ENCODE measurements at regions not wholly inside any gene's neighbourhood (a gene's known extent, or its start where the extent isn't known, plus 50 kb on each side); places are given as distances from the start of the nearest gene placed in this dataset.
"Not testable (repeated sequence)": the region's sequence is repeated elsewhere in the genome, so short reads cannot be mapped to it uniquely, and the experiment has no call there.

GRCh38 chr3:102036472-102036871, 187.2 kb downstream of the NFKBIZ start:
- no peak for DNase-seq (ENCODE audit: low read depth)

GRCh38 chr3:102037209-102037608, 187.9 kb downstream of the NFKBIZ start:
- DNase-seq (ENCODE audit: low read depth), result no peak

DNA sequence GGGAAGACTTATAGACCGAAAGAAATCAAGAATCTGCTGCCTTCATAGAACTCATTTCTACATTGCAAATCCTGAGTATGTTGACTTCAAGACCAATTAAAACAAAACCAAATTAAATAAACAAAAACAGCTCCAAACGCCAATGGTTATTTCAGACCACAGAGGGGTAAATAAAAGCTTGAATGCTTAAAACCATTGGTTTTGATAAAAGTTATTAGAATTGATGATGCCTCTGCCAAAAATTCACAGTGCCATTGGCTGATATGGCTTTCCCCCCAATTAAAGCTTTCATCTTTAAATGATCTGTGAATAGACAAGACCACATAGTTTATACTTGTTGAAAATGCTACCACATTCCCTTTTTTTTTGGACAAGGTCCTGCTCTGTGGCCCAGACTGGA, 188.5 kb downstream of the NFKBIZ start:
- peak; percentile 74 for DNase-seq (ENCODE audit: low read depth)

GRCh38 chr3:102038477-102039142, 189.3 kb downstream of the NFKBIZ start:
- DNase-seq (ENCODE audit: low read depth), result no peak

DNA sequence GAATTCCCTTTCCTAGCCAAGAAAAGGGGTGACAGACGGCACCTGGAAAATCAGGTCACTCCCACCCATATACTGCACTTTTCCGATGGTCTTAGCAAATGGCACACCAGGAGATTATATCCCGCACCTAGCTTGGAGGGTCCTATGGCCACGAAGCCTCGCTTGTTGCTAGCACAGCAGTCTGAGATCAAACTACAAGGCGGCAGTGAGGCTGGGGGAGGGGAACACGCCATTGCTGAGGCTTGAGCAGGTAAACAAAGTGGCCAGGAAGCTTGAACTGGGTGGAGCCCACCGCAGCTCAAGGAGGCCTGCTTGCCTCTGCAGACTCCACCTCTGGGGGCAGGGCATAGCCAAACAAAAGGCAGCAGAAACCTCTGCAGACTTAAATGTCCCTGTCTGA, 190.8 kb downstream of the NFKBIZ start:
- not testable (repeated sequence) for DNase-seq (ENCODE audit: low read depth)

- DNase-seq (ENCODE audit: low read depth), result peak; percentile 85
Observed at GRCh38 chr3:102053375-102053989, 204.2 kb downstream of the NFKBIZ start.

GRCh38 chr3:102054543-102055080, 205.3 kb downstream of the NFKBIZ start:
- DNase-seq (ENCODE audit: low read depth), result no peak

DNA sequence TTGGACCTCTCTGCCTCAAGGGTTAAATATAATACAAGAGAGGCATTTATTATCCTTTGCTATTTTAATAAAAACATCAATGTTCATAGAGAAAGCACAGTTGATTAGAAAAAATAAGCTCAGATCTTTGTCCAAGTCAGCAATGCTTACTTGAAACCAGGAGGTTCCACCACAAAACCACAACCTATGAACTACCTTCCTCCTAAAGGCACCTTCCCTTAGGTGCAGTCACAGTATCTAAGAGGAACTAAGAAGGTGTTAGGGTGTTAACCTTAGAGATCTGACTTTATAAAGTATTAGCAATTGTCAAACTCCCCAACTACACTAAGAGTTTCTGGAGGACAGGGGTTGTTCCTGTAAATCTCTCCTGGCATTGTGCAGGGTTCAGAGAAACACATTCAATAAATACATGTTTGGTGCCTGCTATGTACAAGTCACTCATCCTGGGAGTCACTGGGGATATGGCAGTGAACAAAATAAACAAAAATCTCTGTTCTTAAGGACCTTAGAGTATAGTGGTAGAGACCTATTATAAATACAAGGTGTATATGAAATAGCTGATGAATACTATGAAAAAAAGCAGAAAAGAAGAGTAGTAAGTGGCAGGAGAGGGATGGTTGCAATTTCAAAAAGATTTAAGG, 208.6 kb downstream of the NFKBIZ start:
- DNase-seq (ENCODE audit: low read depth), result no peak

- no peak for DNase-seq (ENCODE audit: low read depth)
Observed at GRCh38 chr3:102059145-102059943, 210.0 kb downstream of the NFKBIZ start.

GRCh38 chr3:102060814-102061213, 211.5 kb downstream of the NFKBIZ start:
- peak; percentile 49 for DNase-seq (ENCODE audit: low read depth)

GRCh38 chr3:102063572-102063971, 214.3 kb downstream of the NFKBIZ start:
- no peak for DNase-seq (ENCODE audit: low read depth)

GRCh38 chr3:102066470-102066869, 217.2 kb downstream of the NFKBIZ start:
- DNase-seq (ENCODE audit: low read depth), result no peak

- DNase-seq (ENCODE audit: low read depth), result peak; percentile 68
Observed at GRCh38 chr3:102068327-102068726, 219.0 kb downstream of the NFKBIZ start.

GRCh38 chr3:102068736-102069135, 219.4 kb downstream of the NFKBIZ start:
- DNase-seq (ENCODE audit: low read depth), result no peak

- DNase-seq (ENCODE audit: low read depth), result peak; percentile 77
Observed at GRCh38 chr3:102069211-102069662, 219.9 kb downstream of the NFKBIZ start.

DNA sequence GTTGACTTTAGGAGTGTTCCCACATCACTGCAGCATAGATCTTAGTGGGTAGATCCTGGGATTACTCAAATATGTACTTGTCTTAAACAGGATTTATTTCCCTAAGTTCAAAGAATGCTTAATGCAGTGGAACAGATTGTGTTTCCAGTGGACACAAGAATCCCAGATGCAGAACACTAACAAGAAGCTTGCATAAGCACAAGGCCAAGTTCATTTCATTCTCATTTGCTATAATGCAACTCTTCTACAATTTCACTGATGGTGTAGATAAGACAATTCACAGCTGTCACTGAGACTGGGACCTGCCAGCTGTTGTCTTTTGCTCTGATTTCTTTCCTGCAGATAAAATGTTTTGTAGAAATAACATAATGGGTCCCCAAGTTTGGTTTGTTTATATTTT, 225.6 kb downstream of the NFKBIZ start:
- no peak for DNase-seq (ENCODE audit: low read depth)

DNA sequence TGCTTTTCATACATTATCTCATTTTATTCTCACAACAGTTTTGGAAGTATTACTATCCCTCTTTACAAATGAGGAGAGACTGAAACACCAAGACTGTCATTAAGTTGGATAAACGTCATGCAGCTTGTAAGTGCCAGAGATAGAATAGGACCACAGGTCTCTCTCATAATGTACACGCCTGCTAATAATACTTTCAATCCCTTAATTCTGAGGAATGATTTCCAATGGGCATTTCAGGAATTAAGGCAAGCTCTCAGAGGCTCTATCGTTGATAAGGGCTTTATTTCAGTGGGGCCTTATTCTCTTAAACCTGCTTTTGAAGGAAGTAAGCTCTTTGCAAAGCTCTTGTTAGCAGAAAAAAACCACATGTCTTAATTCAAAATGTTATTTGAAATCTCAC, 229.1 kb downstream of the NFKBIZ start:
- no peak for DNase-seq (ENCODE audit: low read depth)

DNA sequence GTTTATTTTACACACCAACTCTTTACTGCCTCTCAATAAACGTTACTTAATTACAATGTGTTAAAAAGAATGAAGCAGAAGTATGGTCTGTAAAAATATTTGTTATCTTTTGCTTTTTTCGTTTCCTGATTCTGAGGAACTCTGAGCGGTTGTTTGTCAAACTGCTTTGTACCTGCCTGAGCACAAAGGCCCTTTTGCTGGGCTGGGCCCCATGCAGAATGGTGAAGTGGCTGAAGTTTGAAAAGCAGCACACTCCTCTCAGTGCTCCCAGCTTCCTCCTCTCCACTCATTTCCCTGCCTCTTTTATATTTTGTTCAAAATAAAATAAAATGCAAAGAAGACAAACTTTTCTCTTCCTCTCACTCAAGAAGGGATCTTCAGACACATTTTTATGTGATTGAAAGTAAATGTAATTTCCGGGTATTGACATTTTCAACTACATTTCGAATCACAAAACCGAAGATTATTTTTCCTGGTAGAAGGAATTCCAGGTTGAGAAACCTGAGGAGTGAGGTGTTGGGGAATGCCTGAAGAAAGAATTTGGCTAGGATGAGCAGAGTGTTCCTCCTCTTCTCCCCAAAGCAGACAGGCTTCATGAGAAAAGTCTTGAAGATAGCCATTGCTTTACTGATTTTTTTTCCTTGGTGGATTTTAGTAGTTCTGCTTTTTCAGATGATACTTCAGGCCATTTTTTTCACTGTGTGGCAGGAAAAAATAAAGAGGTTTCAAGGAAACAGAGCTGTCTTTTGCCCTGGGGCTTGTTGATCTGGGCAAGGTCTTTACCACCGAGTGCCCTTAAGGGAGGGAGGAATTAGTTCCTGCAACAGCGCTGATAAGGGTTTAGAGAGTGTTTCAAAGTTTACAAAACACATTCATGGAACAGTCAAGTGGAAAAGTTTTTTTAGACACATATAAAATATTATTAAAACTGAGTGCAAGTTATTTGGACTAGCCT, 229.8 kb downstream of the NFKBIZ start:
- peak; percentile 64 for DNase-seq (ENCODE audit: low read depth)

DNA sequence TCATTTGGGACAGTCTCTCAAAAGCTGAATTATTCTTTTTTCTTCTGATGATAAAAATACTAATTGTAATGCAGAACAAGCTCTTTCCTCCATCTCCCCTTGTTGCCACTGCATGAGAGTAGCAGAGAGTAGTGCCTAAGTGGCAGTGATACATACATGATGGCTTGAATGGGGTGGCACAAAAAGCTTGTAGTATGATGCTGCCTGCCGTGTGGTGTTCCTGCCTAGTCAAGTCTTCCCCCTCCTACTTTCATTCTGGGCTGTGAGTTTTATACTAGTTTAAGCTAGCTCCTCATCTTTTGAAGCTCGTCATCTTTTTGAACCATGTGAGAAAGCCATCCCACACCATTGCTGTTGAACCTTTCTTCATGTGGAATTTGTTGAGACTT, 230.5 kb downstream of the NFKBIZ start:
- no peak for DNase-seq (ENCODE audit: low read depth)

DNA sequence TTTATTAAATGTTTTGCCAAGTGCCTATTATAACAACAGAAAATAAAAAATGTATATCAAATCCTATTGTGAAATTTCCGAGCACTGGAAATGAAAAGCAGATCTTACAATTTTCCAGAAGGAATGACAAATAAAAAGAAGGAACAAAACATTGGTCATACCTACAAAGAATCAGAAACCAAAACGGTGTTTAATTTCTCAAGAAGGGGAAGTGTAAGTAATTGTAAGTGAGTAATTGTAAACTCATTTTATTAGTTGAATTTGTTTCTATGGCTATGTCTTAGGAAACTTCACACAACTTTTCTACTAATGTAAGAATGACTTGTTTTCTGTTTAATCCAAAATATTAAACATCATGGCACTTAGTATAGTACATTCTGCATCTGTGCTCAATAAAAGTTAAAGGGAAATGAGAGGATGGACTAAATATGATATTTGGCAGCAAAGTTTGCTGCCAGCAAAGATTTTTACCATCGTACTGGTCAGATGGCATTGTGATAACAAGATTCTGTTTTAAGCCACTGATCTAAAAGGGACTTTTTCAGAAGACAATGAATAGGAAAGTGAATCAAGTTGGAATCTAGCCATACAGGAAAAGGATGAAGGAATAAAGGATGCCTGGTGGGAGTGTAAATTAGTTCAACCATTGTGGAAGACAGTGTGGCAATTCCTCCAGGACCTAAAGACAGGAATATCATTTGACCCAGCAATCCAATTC, 232.4 kb downstream of the NFKBIZ start:
- DNase-seq (ENCODE audit: low read depth), result no peak

All from M059J (cell line).